Panc1 (cell line): ENCODE measurements at regions not wholly inside any gene's neighbourhood (a gene's known extent, or its start where the extent isn't known, plus 50 kb on each side); places are given as distances from the start of the nearest gene placed in this dataset.

ENCODE experiments used
- ATAC-seq: fragments of 200-7000 bp; cut with Tn5 transposase; 2 replicates; pipeline ENCODE4 v1.9.1; 2020; ENCODE audit warnings: mild to moderate bottlenecking, moderate library complexity
- BruUV-seq: library from RNA; stranded (reverse); fragments of 400-500 nt; replicated peaks from 2 replicates; lab custom pipeline; 2021; lab: Mats Ljungman, UMichigan
- CTCF ChIA-PET: fragments of 300-600 bp; sonication (Branson Sonifier 250); formaldehyde crosslinking; loops from one replicate; lab custom pipeline; 2022; ENCODE audit warnings: antibody characterized with exemption; lab: Charles Lee
- POLR2A ChIA-PET: fragments of 300-600 bp; sonication (Branson Sonifier 250); formaldehyde crosslinking; loops from one replicate; lab custom pipeline; 2022; ENCODE audit warnings: antibody characterized with exemption; lab: Charles Lee
- DNase-seq: peaks from one replicate; pipeline ENCODE4 v3.0.0-alpha.2; 2010; ENCODE audit warnings: low read depth, low spot score
- H3K27ac ChIP-seq: 2 replicates; pipeline ENCODE4 v1.5.1; 2011; ENCODE audit warnings: mild to moderate bottlenecking, low read length, inconsistent platforms
- H3K27me3 ChIP-seq: fragments of 200-500 bp; sonication (Bioruptor generic); 2 replicates; pipeline ENCODE4 v1.6.0; 2014; ENCODE audit warnings: low read length, inconsistent platforms; ENCODE audit not compliant: control insufficient read depth, insufficient read depth
- H3K36me3 ChIP-seq: fragments of 200-500 bp; sonication (Bioruptor generic); 2 replicates; pipeline ENCODE4 v1.5.1; 2014; ENCODE audit warnings: inconsistent platforms, mild to moderate bottlenecking, low read length, moderate library complexity; ENCODE audit not compliant: control insufficient read depth, insufficient read depth
- H3K4me1 ChIP-seq: 2 replicates; pipeline ENCODE4 v1.5.1; 2011; ENCODE audit warnings: inconsistent platforms, mild to moderate bottlenecking, low read length, moderate library complexity; ENCODE audit not compliant: control insufficient read depth, insufficient read depth
- H3K4me3 ChIP-seq, 2 experiments: 2 replicates each; pipeline ENCODE4 v1.5.1; 2011 to 2012; ENCODE audit warnings: low read depth in 2 of 2, low read length in 2 of 2, mild to moderate bottlenecking in 2 of 2, inconsistent platforms in 1 of 2, moderate library complexity in 1 of 2
- H3K9me3 ChIP-seq: fragments of 200-500 bp; sonication (Bioruptor generic); 2 replicates; pipeline ENCODE4 v1.5.1; 2014; ENCODE audit warnings: low read depth, mild to moderate bottlenecking, inconsistent platforms, low read length, moderate library complexity; ENCODE audit not compliant: control insufficient read depth, insufficient read depth
- POLR2AphosphoS5 ChIP-seq: IDR thresholded peaks from 2 replicates; pipeline ENCODE4 v1.6.1; 2012; ENCODE audit warnings: mild to moderate bottlenecking, low read depth, low read length, moderate library complexity
- REST ChIP-seq, 2 experiments: IDR thresholded peaks; 2 replicates each; pipeline ENCODE4 v1.6.1; 2011 to 2012; ENCODE audit warnings: low read depth in 2 of 2, control low read depth in 1 of 2, low read length in 1 of 2, mild to moderate bottlenecking in 1 of 2, moderate library complexity in 1 of 2; ENCODE audit not compliant: insufficient read depth in 1 of 2
- SIN3A ChIP-seq: IDR thresholded peaks from 2 replicates; pipeline ENCODE4 v1.6.1; 2012; ENCODE audit warnings: low read depth, mild to moderate bottlenecking, low read length, moderate library complexity, borderline replicate concordance; ENCODE audit not compliant: insufficient read depth
- TCF7L2 ChIP-seq: IDR thresholded peaks from 2 replicates; pipeline ENCODE4 v1.6.1; 2011; ENCODE audit warnings: mild to moderate bottlenecking, low read depth, low read length, inconsistent platforms
- in situ Hi-C: cut with HindIII; loops from 2 replicates; pipeline ENCODE4 v1.10.0; 2016; ENCODE audit warnings: low sequenced_read_pairs, low pct_unique_long_range_greater_than_20kb
- intact Hi-C: fragments of 100-400 bp; cut with micrococcal nuclease; formaldehyde crosslinking; loops from one replicate; pipeline ENCODE4 v1.10.0; 2022; ENCODE audit not compliant: unreplicated experiment
- TF ChIP-seq, protein P1 (sequence below): fragments of 450-650 bp; IDR thresholded peaks from 2 replicates; pipeline ENCODE4 v1.5.1; 2017; ENCODE audit warnings: mild to moderate bottlenecking

- Histone ChIP-seq H3K9me3 (no peaks in the 10 kb centered on the region), H3K27ac (no peak overlapping the region), H3K36me3 (no peaks in the 10 kb centered on the region), H3K4me3 (no peak overlapping the region), H3K4me1 (no peaks in the 10 kb centered on the region), H3K27me3 (no peaks in the 10 kb centered on the region)
- DNase-seq (no peak), ATAC-seq (no peak)
- intact Hi-C loops (no loop called here), in situ Hi-C loops (no loop called here)
- no TSS peak for BruUV-seq
- TF ChIP-seq, protein P1, sequence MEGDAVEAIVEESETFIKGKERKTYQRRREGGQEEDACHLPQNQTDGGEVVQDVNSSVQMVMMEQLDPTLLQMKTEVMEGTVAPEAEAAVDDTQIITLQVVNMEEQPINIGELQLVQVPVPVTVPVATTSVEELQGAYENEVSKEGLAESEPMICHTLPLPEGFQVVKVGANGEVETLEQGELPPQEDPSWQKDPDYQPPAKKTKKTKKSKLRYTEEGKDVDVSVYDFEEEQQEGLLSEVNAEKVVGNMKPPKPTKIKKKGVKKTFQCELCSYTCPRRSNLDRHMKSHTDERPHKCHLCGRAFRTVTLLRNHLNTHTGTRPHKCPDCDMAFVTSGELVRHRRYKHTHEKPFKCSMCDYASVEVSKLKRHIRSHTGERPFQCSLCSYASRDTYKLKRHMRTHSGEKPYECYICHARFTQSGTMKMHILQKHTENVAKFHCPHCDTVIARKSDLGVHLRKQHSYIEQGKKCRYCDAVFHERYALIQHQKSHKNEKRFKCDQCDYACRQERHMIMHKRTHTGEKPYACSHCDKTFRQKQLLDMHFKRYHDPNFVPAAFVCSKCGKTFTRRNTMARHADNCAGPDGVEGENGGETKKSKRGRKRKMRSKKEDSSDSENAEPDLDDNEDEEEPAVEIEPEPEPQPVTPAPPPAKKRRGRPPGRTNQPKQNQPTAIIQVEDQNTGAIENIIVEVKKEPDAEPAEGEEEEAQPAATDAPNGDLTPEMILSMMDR: no peak
- TF ChIP-seq REST (IDR thresholded peaks at IDR 0.05; ENCODE audit: insufficient read depth in 1 of 2, low read depth in 2 of 2, low read length in 1 of 2) (no peak), POLR2AphosphoS5 (no peak), TCF7L2 (no peak), SIN3A (no peak)
- CTCF ChIA-PET: no interaction called here
- POLR2A ChIA-PET: interaction anchor here (0.6 kb wide), 1 partner anchor 1802 kb away, joined by 3 read pairs; no protein-coding TSS in a partner anchor
Observed at GRCh38 chr3:161737171-161737570, 240.6 kb downstream of the OTOL1 start.

- CTCF ChIA-PET: no interaction called here
- Histone ChIP-seq H3K27ac (no peak overlapping the region), H3K9me3 (no peaks in the 10 kb centered on the region), H3K27me3 (no peaks in the 10 kb centered on the region), H3K4me1 (no peaks in the 10 kb centered on the region), H3K4me3 (no peak overlapping the region), H3K36me3 (no peaks in the 10 kb centered on the region)
- BruUV-seq: no TSS peak
- in situ Hi-C loops (no loop called here), intact Hi-C loops (no loop called here)
- DNase-seq (no peak), ATAC-seq (no peak)
- TF ChIP-seq REST (IDR thresholded peaks at IDR 0.05; ENCODE audit: insufficient read depth in 1 of 2, low read depth in 2 of 2, low read length in 1 of 2) (no peak), TCF7L2 (no peak), POLR2AphosphoS5 (no peak), SIN3A (no peak)
- TF ChIP-seq, protein P1: no peak
- POLR2A ChIA-PET: no interaction called here
Observed at GRCh38 chr3:161740421-161740820, 243.8 kb downstream of the OTOL1 start.
